Trophoblast cell (in vitro differentiated cells and primary cell): ENCODE measurements at regions not wholly inside any gene's neighbourhood (a gene's known extent, or its start where the extent isn't known, plus 50 kb on each side); places are given as distances from the start of the nearest gene placed in this dataset.

Experiments used
- DNase-seq, 2 donors: peaks; one replicate each; pipeline ENCODE4 v3.0.0-alpha.2; 2016
- H2AFZ ChIP-seq: 2 replicates; pipeline ENCODE4 v1.6.1; 2013; ENCODE audit warnings: low read length, moderate library complexity, mild to moderate bottlenecking; ENCODE audit not compliant: insufficient read depth, poor library complexity
- H2AK5ac ChIP-seq: 2 replicates; pipeline ENCODE4 v1.6.1; 2013; ENCODE audit warnings: mild to moderate bottlenecking, low read length
- H2BK120ac ChIP-seq: 2 replicates; pipeline ENCODE4 v1.6.1; 2013; ENCODE audit warnings: low read length, mild to moderate bottlenecking, moderate library complexity; ENCODE audit not compliant: insufficient read depth, poor library complexity
- H2BK12ac ChIP-seq: 2 replicates; pipeline ENCODE4 v1.6.1; 2013; ENCODE audit warnings: mild to moderate bottlenecking, low read length, moderate library complexity
- H2BK5ac ChIP-seq: 2 replicates; pipeline ENCODE4 v1.6.1; 2013; ENCODE audit warnings: low read length, low read depth, moderate library complexity, mild to moderate bottlenecking; ENCODE audit not compliant: poor library complexity
- H3K14ac ChIP-seq: 2 replicates; pipeline ENCODE4 v1.6.1; 2013; ENCODE audit warnings: mild to moderate bottlenecking, low read length
- H3K18ac ChIP-seq: 2 replicates; pipeline ENCODE4 v1.6.1; 2013; ENCODE audit warnings: mild to moderate bottlenecking, low read length
- H3K23ac ChIP-seq: 2 replicates; pipeline ENCODE4 v1.6.1; 2013; ENCODE audit warnings: low read length
- H3K27ac ChIP-seq: 2 replicates; pipeline ENCODE4 v1.5.1; 2013; ENCODE audit warnings: low read depth, mild to moderate bottlenecking, inconsistent platforms, low read length, moderate library complexity
- H3K27me3 ChIP-seq: 2 replicates; pipeline ENCODE4 v1.6.1; 2013; ENCODE audit warnings: inconsistent platforms, mild to moderate bottlenecking, low read length, moderate library complexity; ENCODE audit not compliant: insufficient read depth
- H3K36me3 ChIP-seq, 2 experiments: 1 replicate in 1 of 2; 2 replicates in 1 of 2; pipeline ENCODE4 v1.6.1; 2013; ENCODE audit warnings: low read length in 2 of 2, mild to moderate bottlenecking in 2 of 2, moderate library complexity in 1 of 2; ENCODE audit not compliant: insufficient read depth in 2 of 2, control insufficient read depth in 1 of 2
- H3K4ac ChIP-seq: 2 replicates; pipeline ENCODE4 v1.6.1; 2013; ENCODE audit warnings: low read depth, mild to moderate bottlenecking, low read length, moderate library complexity
- H3K4me1 ChIP-seq, 2 experiments: 1 replicate in 1 of 2; 2 replicates in 1 of 2; pipeline ENCODE4 v1.6.1; 2013; ENCODE audit warnings: low read length in 2 of 2, mild to moderate bottlenecking in 2 of 2, moderate library complexity in 1 of 2; ENCODE audit not compliant: insufficient read depth in 2 of 2, control insufficient read depth in 1 of 2
- H3K4me2 ChIP-seq: 2 replicates; pipeline ENCODE4 v1.6.1; 2013; ENCODE audit warnings: inconsistent platforms, mild to moderate bottlenecking, low read length, moderate library complexity
- H3K4me3 ChIP-seq: 2 replicates; pipeline ENCODE4 v1.5.1; 2013; ENCODE audit warnings: mild to moderate bottlenecking, low read depth, low read length, inconsistent platforms
- H3K79me1 ChIP-seq: one replicate; pipeline ENCODE4 v1.6.1; 2013; ENCODE audit warnings: low read length
- H3K79me2 ChIP-seq: 2 replicates; pipeline ENCODE4 v1.6.1; 2013; ENCODE audit warnings: low read length, mild to moderate bottlenecking; ENCODE audit not compliant: control insufficient read depth, insufficient read depth, poor library complexity
- H3K9ac ChIP-seq: 2 replicates; pipeline ENCODE4 v1.6.1; 2013; ENCODE audit warnings: mild to moderate bottlenecking, low read length
- H3K9me3 ChIP-seq: 2 replicates; pipeline ENCODE4 v1.6.1; 2013; ENCODE audit warnings: low read depth, mild to moderate bottlenecking, control low read depth, inconsistent platforms, low read length; ENCODE audit not compliant: insufficient read depth
- H4K12ac ChIP-seq: 2 replicates; pipeline ENCODE4 v1.6.1; 2013; ENCODE audit warnings: low read depth, mild to moderate bottlenecking, low read length, moderate library complexity
- H4K8ac ChIP-seq: 2 replicates; pipeline ENCODE4 v1.6.1; 2013; ENCODE audit warnings: low read depth, mild to moderate bottlenecking, low read length, moderate library complexity
- H4K91ac ChIP-seq: one replicate; pipeline ENCODE4 v1.6.1; 2013; ENCODE audit warnings: low read depth, mild to moderate bottlenecking, low read length, moderate library complexity
- whole genome bisulfite sequencing: extraction: QIAGEN DNeasy Blood & Tissue Kit; methylation state at CpG from one replicate; pipeline ENCODE4 v1.1.7; 2013; ENCODE audit warnings: missing lambda C conversion rate; ENCODE audit not compliant: insufficient read length, insufficient coverage; ENCODE audit errors: extremely low coverage; 5-methylcytosine and 5-hydroxymethylcytosine counted together

- H3K23ac ChIP-seq, result no peak overlapping the region
- no peak overlapping the region for H2BK12ac ChIP-seq
- H3K4me3 ChIP-seq, result no peak overlapping the region
- H4K12ac ChIP-seq, result no peak overlapping the region
- H3K27ac ChIP-seq, result no peak overlapping the region
- no peak overlapping the region for H2BK5ac ChIP-seq
- H3K9ac ChIP-seq, result no peak overlapping the region
- no peak overlapping the region for H4K8ac ChIP-seq
- no peak overlapping the region for H2AFZ ChIP-seq
- no peak overlapping the region for H3K4me2 ChIP-seq
- H3K4ac ChIP-seq, result no peak overlapping the region
- H3K79me1 ChIP-seq, result peaks cover 21% of the 10 kb centered on the region
- no peaks in the 10 kb centered on the region for H3K36me3 ChIP-seq
- H4K91ac ChIP-seq, result no peak overlapping the region
- no peaks in the 10 kb centered on the region for H3K9me3 ChIP-seq
- H3K27me3 ChIP-seq, result no peaks in the 10 kb centered on the region
- no CpG with 5 or more reads among the region's 6 CpGs for WGBS
- H3K18ac ChIP-seq, result no peak overlapping the region
- H2BK120ac ChIP-seq, result no peak overlapping the region
- no peak overlapping the region for H3K14ac ChIP-seq
- no peak overlapping the region for H2AK5ac ChIP-seq
- DNase-seq, result no peak
- H3K79me2 ChIP-seq, result peaks cover 2% of the 10 kb centered on the region
- H3K4me1 ChIP-seq, result peaks cover 9 to 24% of the 10 kb centered on the region in 2 experiments
These were observed 646.2 kb downstream of the CCDC171 start for GRCh38 chr9:16198996-16199395.

- no peaks in the 10 kb centered on the region for H3K27me3 ChIP-seq
- no peak overlapping the region for H3K4ac ChIP-seq
- no peak overlapping the region for H2AK5ac ChIP-seq
- peaks cover 7 to 22% of the 10 kb centered on the region in 2 experiments for H3K4me1 ChIP-seq
- H3K36me3 ChIP-seq, result no peaks in the 10 kb centered on the region
- H3K23ac ChIP-seq, result no peak overlapping the region
- WGBS, result no CpG with 5 or more reads among the region's 1 CpG
- H3K9ac ChIP-seq, result no peak overlapping the region
- peaks cover 9% of the 10 kb centered on the region for H3K79me1 ChIP-seq
- no peak overlapping the region for H4K91ac ChIP-seq
- no peak overlapping the region for H2BK5ac ChIP-seq
- H4K12ac ChIP-seq, result no peak overlapping the region
- no peak overlapping the region for H3K4me3 ChIP-seq
- no peak overlapping the region for H3K27ac ChIP-seq
- H3K14ac ChIP-seq, result no peak overlapping the region
- no peak overlapping the region for H2BK12ac ChIP-seq
- H4K8ac ChIP-seq, result no peak overlapping the region
- H3K79me2 ChIP-seq, result no peaks in the 10 kb centered on the region
- no peak overlapping the region for H3K4me2 ChIP-seq
- H2BK120ac ChIP-seq, result no peak overlapping the region
- DNase-seq, result peak in 1 of 2 donors; percentile 59
- H3K9me3 ChIP-seq, result no peaks in the 10 kb centered on the region
- no peak overlapping the region for H2AFZ ChIP-seq
- no peak overlapping the region for H3K18ac ChIP-seq
These were observed 649.4 kb downstream of the CCDC171 start for GRCh38 chr9:16202221-16202620.

- no peak overlapping the region for H3K27ac ChIP-seq
- peaks cover 7 to 18% of the 10 kb centered on the region in 2 experiments for H3K4me1 ChIP-seq
- H3K14ac ChIP-seq, result no peak overlapping the region
- H3K18ac ChIP-seq, result no peak overlapping the region
- H3K79me1 ChIP-seq, result peaks cover 4% of the 10 kb centered on the region
- H3K4ac ChIP-seq, result no peak overlapping the region
- H3K36me3 ChIP-seq, result no peaks in the 10 kb centered on the region
- H3K9me3 ChIP-seq, result no peaks in the 10 kb centered on the region
- H3K9ac ChIP-seq, result no peak overlapping the region
- no peak overlapping the region for H4K8ac ChIP-seq
- H2AK5ac ChIP-seq, result no peak overlapping the region
- no peak overlapping the region for H2BK5ac ChIP-seq
- H2AFZ ChIP-seq, result no peak overlapping the region
- DNase-seq, result peak; percentile 68 to 71
- H3K4me2 ChIP-seq, result no peak overlapping the region
- H2BK120ac ChIP-seq, result no peak overlapping the region
- H3K27me3 ChIP-seq, result no peaks in the 10 kb centered on the region
- no peak overlapping the region for H4K91ac ChIP-seq
- no peaks in the 10 kb centered on the region for H3K79me2 ChIP-seq
- H4K12ac ChIP-seq, result no peak overlapping the region
- peak overlapping the region; percentile 12 for H2BK12ac ChIP-seq
- no CpG with 5 or more reads among the region's 17 CpGs for WGBS
- H3K23ac ChIP-seq, result no peak overlapping the region
- H3K4me3 ChIP-seq, result no peak overlapping the region
These were observed 650.3 kb downstream of the CCDC171 start for GRCh38 chr9:16202914-16203728.

- H3K79me1 ChIP-seq, result peaks cover 2% of the 10 kb centered on the region
- no peak overlapping the region for H3K23ac ChIP-seq
- H2BK12ac ChIP-seq, result peak overlapping the region; percentile 92
- H3K27me3 ChIP-seq, result no peaks in the 10 kb centered on the region
- H3K9ac ChIP-seq, result no peak overlapping the region
- no peak overlapping the region for H3K4me2 ChIP-seq
- peak overlapping the region; percentile 15 for H4K91ac ChIP-seq
- no peak overlapping the region for H4K12ac ChIP-seq
- DNase-seq, result no peak
- H3K4me3 ChIP-seq, result no peak overlapping the region
- no peak overlapping the region for H3K27ac ChIP-seq
- H3K4me1 ChIP-seq, result peaks cover 7 to 15% of the 10 kb centered on the region in 2 experiments
- H3K18ac ChIP-seq, result no peak overlapping the region
- no peak overlapping the region for H2BK120ac ChIP-seq
- H3K79me2 ChIP-seq, result no peaks in the 10 kb centered on the region
- no peak overlapping the region for H2AFZ ChIP-seq
- no peaks in the 10 kb centered on the region for H3K9me3 ChIP-seq
- H2AK5ac ChIP-seq, result peak overlapping the region; percentile 44
- H3K14ac ChIP-seq, result peak overlapping the region; percentile 4
- H4K8ac ChIP-seq, result no peak overlapping the region
- no CpG with 5 or more reads among the region's 14 CpGs for WGBS
- H2BK5ac ChIP-seq, result no peak overlapping the region
- H3K36me3 ChIP-seq, result no peaks in the 10 kb centered on the region
- H3K4ac ChIP-seq, result no peak overlapping the region
These were observed 651.1 kb downstream of the CCDC171 start for GRCh38 chr9:16203729-16204573.
